GM21723 (cell line): ENCODE measurements at regions not wholly inside any gene's neighbourhood (a gene's known extent, or its start where the extent isn't known, plus 50 kb on each side); places are given as distances from the start of the nearest gene placed in this dataset.
"Not testable (repeated sequence)": the region's sequence is repeated elsewhere in the genome, so short reads cannot be mapped to it uniquely, and the experiment has no call there.

ENCODE experiments used
- ATAC-seq: cut with Tn5 transposase; IDR thresholded peaks from one replicate; pipeline ENCODE4 v1.9.1; 2021; ENCODE audit warnings: mild to moderate bottlenecking, moderate library complexity; ENCODE audit not compliant: unreplicated experiment

- ATAC-seq = not testable (repeated sequence)
Measured at GRCh38 chr2:184407041-184407630, 191.2 kb upstream of the ZNF804A start.

- no peak for ATAC-seq
Measured at GRCh38 chr2:184410160-184410559, 188.2 kb upstream of the ZNF804A start.

- no peak for ATAC-seq
Measured at GRCh38 chr2:184413221-184413620, 185.1 kb upstream of the ZNF804A start.

- ATAC-seq = no peak
Measured at GRCh38 chr2:184413671-184414229, 184.6 kb upstream of the ZNF804A start.

- no peak for ATAC-seq
Measured at GRCh38 chr2:184416146-184416913, 182.0 kb upstream of the ZNF804A start.

- ATAC-seq = no peak
Measured at GRCh38 chr2:184419744-184420143, 178.6 kb upstream of the ZNF804A start.

GRCh38 chr2:184421456-184421855 is 176.9 kb upstream of the ZNF804A start:
- ATAC-seq = not testable (repeated sequence)

GRCh38 chr2:184425083-184425482 is 173.2 kb upstream of the ZNF804A start:
- no peak for ATAC-seq

- peak; percentile 99 for ATAC-seq
Measured at GRCh38 chr2:184444217-184444616, 154.1 kb upstream of the ZNF804A start.

- peak; percentile 57 for ATAC-seq
Measured at GRCh38 chr2:184444623-184445223, 153.6 kb upstream of the ZNF804A start.

- ATAC-seq = no peak
Measured at GRCh38 chr2:184449760-184450159, 148.6 kb upstream of the ZNF804A start.

- peak; percentile 48 for ATAC-seq
Measured at GRCh38 chr2:184452907-184453306, 145.4 kb upstream of the ZNF804A start.

- no peak for ATAC-seq
Measured at GRCh38 chr2:184455624-184456023, 142.7 kb upstream of the ZNF804A start.

- not testable (repeated sequence) for ATAC-seq
Measured at GRCh38 chr2:184456693-184457092, 141.6 kb upstream of the ZNF804A start.

- ATAC-seq = no peak
Measured at GRCh38 chr2:184463102-184463865, 135.0 kb upstream of the ZNF804A start.

- no peak for ATAC-seq
Measured at GRCh38 chr2:184463866-184464248, 134.5 kb upstream of the ZNF804A start.

GRCh38 chr2:184468826-184469225 is 129.5 kb upstream of the ZNF804A start:
- ATAC-seq = no peak

GRCh38 chr2:184472481-184472880 is 125.8 kb upstream of the ZNF804A start:
- no peak for ATAC-seq

- no peak for ATAC-seq
Measured at GRCh38 chr2:184481865-184482264, 116.5 kb upstream of the ZNF804A start.

GRCh38 chr2:184498936-184499335 is 99.4 kb upstream of the ZNF804A start:
- no peak for ATAC-seq

GRCh38 chr2:184504252-184504651 is 94.1 kb upstream of the ZNF804A start:
- no peak for ATAC-seq
